ENCODE measurements at regions not wholly inside any gene's neighbourhood (a gene's known extent, or its start where the extent isn't known, plus 50 kb on each side); places are given as distances from the start of the nearest gene placed in this dataset.

DNA sequence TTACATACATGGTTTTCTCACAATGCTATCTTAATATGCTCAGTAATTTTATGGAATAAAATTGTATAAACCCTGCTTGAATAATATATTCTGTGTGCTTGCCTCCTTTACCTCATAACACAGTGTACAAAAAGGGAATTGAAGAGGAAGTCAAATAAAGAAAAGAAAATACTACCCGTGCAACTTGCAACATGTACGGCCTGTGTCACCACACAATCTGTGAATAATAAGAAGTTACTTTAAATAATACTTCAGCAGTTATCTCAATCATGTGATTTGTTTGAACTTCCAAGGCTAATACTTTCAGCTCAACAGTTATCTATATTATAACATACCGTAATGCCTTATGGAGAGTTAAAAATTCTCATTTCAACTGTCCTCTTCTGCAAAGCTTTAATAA is 58.1 kb upstream of the SATB1 start:
- peaks cover 31% of the 10 kb centered on the region for H3K27me3 Mint-ChIP-seq (ENCODE audit: insufficient read depth, unreplicated experiment)
- BruUV-seq (replicated peaks), result no TSS peak
- H3K4me1 Mint-ChIP-seq (ENCODE audit: insufficient read depth, unreplicated experiment), result no peaks in the 10 kb centered on the region
- H3K9me3 Mint-ChIP-seq (ENCODE audit: unreplicated experiment), result no peaks in the 10 kb centered on the region
- H3K36me3 Mint-ChIP-seq (ENCODE audit: insufficient read depth, unreplicated experiment), result no peaks in the 10 kb centered on the region
- CTCF ChIA-PET, result no interaction called here
- TF ChIP-seq, protein P1, sequence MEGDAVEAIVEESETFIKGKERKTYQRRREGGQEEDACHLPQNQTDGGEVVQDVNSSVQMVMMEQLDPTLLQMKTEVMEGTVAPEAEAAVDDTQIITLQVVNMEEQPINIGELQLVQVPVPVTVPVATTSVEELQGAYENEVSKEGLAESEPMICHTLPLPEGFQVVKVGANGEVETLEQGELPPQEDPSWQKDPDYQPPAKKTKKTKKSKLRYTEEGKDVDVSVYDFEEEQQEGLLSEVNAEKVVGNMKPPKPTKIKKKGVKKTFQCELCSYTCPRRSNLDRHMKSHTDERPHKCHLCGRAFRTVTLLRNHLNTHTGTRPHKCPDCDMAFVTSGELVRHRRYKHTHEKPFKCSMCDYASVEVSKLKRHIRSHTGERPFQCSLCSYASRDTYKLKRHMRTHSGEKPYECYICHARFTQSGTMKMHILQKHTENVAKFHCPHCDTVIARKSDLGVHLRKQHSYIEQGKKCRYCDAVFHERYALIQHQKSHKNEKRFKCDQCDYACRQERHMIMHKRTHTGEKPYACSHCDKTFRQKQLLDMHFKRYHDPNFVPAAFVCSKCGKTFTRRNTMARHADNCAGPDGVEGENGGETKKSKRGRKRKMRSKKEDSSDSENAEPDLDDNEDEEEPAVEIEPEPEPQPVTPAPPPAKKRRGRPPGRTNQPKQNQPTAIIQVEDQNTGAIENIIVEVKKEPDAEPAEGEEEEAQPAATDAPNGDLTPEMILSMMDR (IDR thresholded peaks at IDR 0.05; ENCODE audit: unreplicated experiment), result no peak
- no peak overlapping the region for H3K27ac Mint-ChIP-seq (ENCODE audit: low read depth, unreplicated experiment)
- H3K4me3 Mint-ChIP-seq (ENCODE audit: unreplicated experiment), result no peak overlapping the region
- DNase-seq (ENCODE audit: unreplicated experiment), result no peak
- POLR2A ChIA-PET, result no interaction called here
- intact Hi-C loops (cut with micrococcal nuclease), result no loop called here

DNA sequence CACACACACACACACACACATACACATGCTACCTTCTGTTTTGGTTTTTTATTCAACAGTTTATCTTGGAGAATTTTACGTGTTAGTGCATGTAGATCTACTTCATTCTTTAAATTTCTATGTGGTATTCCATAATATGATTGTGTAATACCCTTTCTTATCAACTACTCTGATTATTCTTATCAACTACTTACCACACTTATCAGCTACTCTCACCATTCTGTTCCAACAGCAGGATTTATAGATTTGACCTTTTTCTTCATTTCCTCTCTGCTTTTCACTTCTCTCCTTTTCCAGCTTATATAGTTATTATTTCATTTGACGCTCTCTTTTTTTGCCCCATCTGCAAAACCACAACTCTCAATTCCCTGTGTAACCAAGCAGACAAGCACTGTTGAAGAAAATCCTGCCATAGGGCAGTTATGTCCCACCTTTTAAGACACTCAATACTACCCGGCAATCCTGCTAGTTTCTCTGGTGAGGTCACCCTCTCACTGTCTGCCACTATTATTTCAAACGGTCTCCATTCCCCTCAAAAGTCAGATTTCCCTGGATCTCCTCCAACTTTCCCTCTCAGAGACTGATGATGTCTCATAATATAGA is 56.9 kb upstream of the SATB1 start:
- TF ChIP-seq, protein P1 (IDR thresholded peaks at IDR 0.05; ENCODE audit: unreplicated experiment), result no peak
- Mint-ChIP-seq H3K4me3 (ENCODE audit: unreplicated experiment) (no peak overlapping the region), H3K27me3 (ENCODE audit: insufficient read depth, unreplicated experiment) (peaks cover 30% of the 10 kb centered on the region), H3K9me3 (ENCODE audit: unreplicated experiment) (no peaks in the 10 kb centered on the region), H3K27ac (ENCODE audit: low read depth, unreplicated experiment) (peak overlapping the region; percentile 10), H3K4me1 (ENCODE audit: insufficient read depth, unreplicated experiment) (no peaks in the 10 kb centered on the region), H3K36me3 (ENCODE audit: insufficient read depth, unreplicated experiment) (no peaks in the 10 kb centered on the region)
- intact Hi-C loops (cut with micrococcal nuclease), result no loop called here
- ChIA-PET POLR2A (no interaction called here), CTCF (no interaction called here)
- no peak for DNase-seq (ENCODE audit: unreplicated experiment)
- BruUV-seq (replicated peaks), result no TSS peak

DNA sequence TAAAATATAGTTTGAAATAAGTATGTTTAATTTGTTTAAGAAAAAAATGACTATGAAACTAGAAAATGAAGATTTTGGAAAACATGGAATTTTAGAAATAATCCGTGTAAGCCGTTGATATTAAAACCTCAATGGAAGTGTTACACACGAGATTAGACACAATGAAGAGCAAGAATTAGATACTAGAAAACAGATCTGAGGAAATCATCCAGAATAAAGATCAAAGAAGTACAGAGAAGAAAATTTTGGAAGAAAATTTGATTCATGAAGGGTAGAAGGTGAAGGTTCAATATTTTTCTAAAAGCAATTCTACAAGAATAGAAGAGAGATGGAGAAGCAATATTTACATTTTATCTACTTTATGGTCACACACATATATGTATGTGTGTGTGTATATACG is 52.5 kb upstream of the SATB1 start:
- Mint-ChIP-seq H3K4me1 (ENCODE audit: insufficient read depth, unreplicated experiment) (no peaks in the 10 kb centered on the region), H3K27me3 (ENCODE audit: insufficient read depth, unreplicated experiment) (peaks cover 24% of the 10 kb centered on the region), H3K4me3 (ENCODE audit: unreplicated experiment) (no peak overlapping the region), H3K36me3 (ENCODE audit: insufficient read depth, unreplicated experiment) (no peaks in the 10 kb centered on the region), H3K9me3 (ENCODE audit: unreplicated experiment) (no peaks in the 10 kb centered on the region), H3K27ac (ENCODE audit: low read depth, unreplicated experiment) (no peak overlapping the region)
- no peak for DNase-seq (ENCODE audit: unreplicated experiment)
- BruUV-seq (replicated peaks), result no TSS peak
- intact Hi-C loops (cut with micrococcal nuclease), result no loop called here
- CTCF ChIA-PET, result no interaction called here
- TF ChIP-seq, protein P1 (IDR thresholded peaks at IDR 0.05; ENCODE audit: unreplicated experiment), result no peak
- POLR2A ChIA-PET, result no interaction called here
